ENCODE measurements at regions not wholly inside any gene's neighbourhood (a gene's known extent, or its start where the extent isn't known, plus 50 kb on each side); places are given as distances from the start of the nearest gene placed in this dataset.

DNA sequence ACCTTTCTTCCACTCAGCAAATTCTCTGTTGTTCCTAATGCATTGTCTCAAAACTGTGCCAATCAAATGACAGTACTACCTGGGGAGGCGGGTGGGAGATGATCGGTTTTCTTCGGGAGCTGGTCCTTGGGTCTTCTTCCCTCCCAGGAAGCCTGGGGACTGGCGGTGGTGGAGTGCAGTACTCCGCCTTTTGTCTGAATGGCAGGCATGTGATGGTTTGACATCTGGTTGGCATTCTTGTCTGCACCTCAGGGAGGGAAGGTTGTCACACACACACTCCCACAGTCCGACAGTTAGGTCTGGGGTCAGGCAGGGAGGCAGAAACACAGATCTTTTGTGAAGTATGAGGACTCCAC lies 114.8 kb downstream of the SNAPC1 start:
- H3K9ac ChIP-seq (ENCODE audit: insufficient read depth in 1 of 2, low read length in 2 of 2) = no peak overlapping the region
- H3K27me3 ChIP-seq (ENCODE audit: control insufficient read depth in 3 of 3, insufficient read depth in 3 of 3, low read length in 2 of 3) = no peaks in the 10 kb centered on the region
- no peak overlapping the region for H3K27ac ChIP-seq (ENCODE audit: low read depth in 1 of 2, low read length in 1 of 2)
- no peak for DNase-seq
- ATAC-seq (ENCODE audit: insufficient read depth, low FRiP score) = no peak
- 90 to 92% methylated on average over 6 of the region's 6 CpGs for WGBS, 2 donors
- H3K4me3 ChIP-seq = no peak overlapping the region
- peaks cover 0 to 29% (median 7%) of the 10 kb centered on the region in 5 donors for H3K4me1 ChIP-seq (ENCODE audit: control insufficient read depth in 5 of 5, insufficient read depth in 5 of 5, low read length in 5 of 5)
- no peaks in the 10 kb centered on the region for H3K9me3 ChIP-seq (ENCODE audit: control insufficient read depth in 4 of 4, insufficient read depth in 3 of 4, low read length in 3 of 4)
- H3K36me3 ChIP-seq (ENCODE audit: control insufficient read depth in 4 of 4, insufficient read depth in 4 of 4, low read length in 4 of 4) = no peaks in the 10 kb centered on the region
- TF ChIP-seq, protein P1, sequence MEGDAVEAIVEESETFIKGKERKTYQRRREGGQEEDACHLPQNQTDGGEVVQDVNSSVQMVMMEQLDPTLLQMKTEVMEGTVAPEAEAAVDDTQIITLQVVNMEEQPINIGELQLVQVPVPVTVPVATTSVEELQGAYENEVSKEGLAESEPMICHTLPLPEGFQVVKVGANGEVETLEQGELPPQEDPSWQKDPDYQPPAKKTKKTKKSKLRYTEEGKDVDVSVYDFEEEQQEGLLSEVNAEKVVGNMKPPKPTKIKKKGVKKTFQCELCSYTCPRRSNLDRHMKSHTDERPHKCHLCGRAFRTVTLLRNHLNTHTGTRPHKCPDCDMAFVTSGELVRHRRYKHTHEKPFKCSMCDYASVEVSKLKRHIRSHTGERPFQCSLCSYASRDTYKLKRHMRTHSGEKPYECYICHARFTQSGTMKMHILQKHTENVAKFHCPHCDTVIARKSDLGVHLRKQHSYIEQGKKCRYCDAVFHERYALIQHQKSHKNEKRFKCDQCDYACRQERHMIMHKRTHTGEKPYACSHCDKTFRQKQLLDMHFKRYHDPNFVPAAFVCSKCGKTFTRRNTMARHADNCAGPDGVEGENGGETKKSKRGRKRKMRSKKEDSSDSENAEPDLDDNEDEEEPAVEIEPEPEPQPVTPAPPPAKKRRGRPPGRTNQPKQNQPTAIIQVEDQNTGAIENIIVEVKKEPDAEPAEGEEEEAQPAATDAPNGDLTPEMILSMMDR (IDR thresholded peaks at IDR 0.05; ENCODE audit: control extremely low read depth, extremely low read depth) = no peak

DNA sequence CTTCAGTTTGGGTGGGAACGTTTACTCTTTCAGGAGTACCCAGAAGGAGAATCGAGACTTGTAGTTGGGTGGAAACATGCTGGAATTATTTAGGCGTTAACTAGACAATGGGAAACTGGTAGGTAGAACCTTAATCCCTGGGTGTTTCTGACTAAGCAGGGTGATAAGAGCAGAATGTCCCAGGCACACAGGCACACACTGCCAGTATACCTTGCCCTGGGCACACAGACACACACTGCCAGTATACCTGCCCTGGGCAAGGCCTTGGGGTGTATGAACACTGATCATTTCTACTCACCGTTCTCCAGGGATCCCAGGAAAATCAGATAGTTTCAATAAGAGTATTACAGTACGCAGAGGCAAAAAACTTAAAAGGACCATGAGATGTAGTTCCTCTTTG lies 115.5 kb downstream of the SNAPC1 start:
- 80 to 86% methylated on average over 5 of the region's 5 CpGs for WGBS, 2 donors
- H3K27me3 ChIP-seq (ENCODE audit: control insufficient read depth in 3 of 3, insufficient read depth in 3 of 3, low read length in 2 of 3) = no peaks in the 10 kb centered on the region
- ATAC-seq (ENCODE audit: insufficient read depth, low FRiP score) (no peak), DNase-seq (no peak)
- H3K9ac ChIP-seq (ENCODE audit: insufficient read depth in 1 of 2, low read length in 2 of 2) = no peak overlapping the region
- peaks cover 0 to under 1% (median 0%) of the 10 kb centered on the region in 4 donors for H3K9me3 ChIP-seq (ENCODE audit: control insufficient read depth in 4 of 4, insufficient read depth in 3 of 4, low read length in 3 of 4)
- H3K4me1 ChIP-seq (ENCODE audit: control insufficient read depth in 5 of 5, insufficient read depth in 5 of 5, low read length in 5 of 5) = peaks cover 0 to 29% (median 7%) of the 10 kb centered on the region in 5 donors
- H3K27ac ChIP-seq (ENCODE audit: low read depth in 1 of 2, low read length in 1 of 2) = no peak overlapping the region
- TF ChIP-seq, protein P1 (IDR thresholded peaks at IDR 0.05; ENCODE audit: control extremely low read depth, extremely low read depth) = no peak
- H3K4me3 ChIP-seq = no peak overlapping the region
- H3K36me3 ChIP-seq (ENCODE audit: control insufficient read depth in 4 of 4, insufficient read depth in 4 of 4, low read length in 4 of 4) = no peaks in the 10 kb centered on the region

DNA sequence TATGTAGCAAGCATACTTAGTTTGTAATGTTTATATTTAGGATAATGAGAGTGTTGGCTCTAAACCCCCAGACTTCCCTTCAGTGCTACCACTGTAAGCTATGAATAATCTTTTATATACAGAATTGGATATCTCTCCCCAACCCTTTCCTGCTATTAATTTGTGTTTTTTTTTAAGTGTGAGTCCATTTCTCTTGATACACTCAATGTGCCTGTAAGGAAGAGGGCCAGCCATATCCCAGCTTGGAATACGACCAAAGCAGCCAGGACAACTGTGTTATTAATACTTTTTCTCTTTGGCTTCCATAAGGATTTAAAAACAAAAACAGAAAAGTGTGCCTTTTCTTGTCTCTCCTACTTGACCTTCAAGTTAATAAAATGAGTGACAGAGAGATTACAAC lies 116.7 kb downstream of the SNAPC1 start:
- Histone ChIP-seq H3K4me1 (ENCODE audit: control insufficient read depth in 5 of 5, insufficient read depth in 5 of 5, low read length in 5 of 5) (peaks cover 0 to 29% (median 7%) of the 10 kb centered on the region in 5 donors), H3K36me3 (ENCODE audit: control insufficient read depth in 4 of 4, insufficient read depth in 4 of 4, low read length in 4 of 4) (no peaks in the 10 kb centered on the region), H3K4me3 (no peak overlapping the region), H3K9me3 (ENCODE audit: control insufficient read depth in 4 of 4, insufficient read depth in 3 of 4, low read length in 3 of 4) (peaks cover 0 to 2% (median 0%) of the 10 kb centered on the region in 4 donors), H3K27ac (ENCODE audit: low read depth in 1 of 2, low read length in 1 of 2) (no peak overlapping the region), H3K9ac (ENCODE audit: insufficient read depth in 1 of 2, low read length in 2 of 2) (no peak overlapping the region), H3K27me3 (ENCODE audit: control insufficient read depth in 3 of 3, insufficient read depth in 3 of 3, low read length in 2 of 3) (no peaks in the 10 kb centered on the region)
- TF ChIP-seq, protein P1 (IDR thresholded peaks at IDR 0.05; ENCODE audit: control extremely low read depth, extremely low read depth) = no peak
- WGBS, 2 donors = 58 to 65% methylated on average over 1 of the region's 1 CpG
- ATAC-seq (ENCODE audit: insufficient read depth, low FRiP score) = no peak
- peak; percentile 47 to 80 (median 73) for DNase-seq

DNA sequence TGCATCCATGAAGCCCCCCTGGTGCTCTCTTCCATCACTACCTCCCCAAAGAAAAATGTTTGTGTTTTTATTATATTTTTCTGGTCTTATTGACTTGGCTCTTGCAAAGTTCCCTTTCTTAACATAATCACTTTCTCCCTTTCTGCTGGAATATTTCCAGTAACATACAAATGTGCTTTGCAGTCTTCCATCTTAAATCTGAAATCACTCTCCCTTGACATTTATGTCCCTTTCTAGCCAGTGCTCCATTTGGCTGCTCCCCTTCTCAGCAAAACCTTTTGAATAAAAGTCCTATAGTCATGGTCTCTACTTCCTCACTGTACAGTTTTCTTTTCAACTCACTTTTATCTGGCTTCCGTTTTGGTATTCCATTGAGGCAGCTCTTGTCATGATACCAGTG lies 118.8 kb downstream of the SNAPC1 start:
- 89 to 91% methylated on average over 1 of the region's 1 CpG for WGBS, 2 donors
- H3K9me3 ChIP-seq (ENCODE audit: control insufficient read depth in 4 of 4, insufficient read depth in 3 of 4, low read length in 3 of 4) = peaks cover 0 to 2% (median 0%) of the 10 kb centered on the region in 4 donors
- TF ChIP-seq, protein P1 (IDR thresholded peaks at IDR 0.05; ENCODE audit: control extremely low read depth, extremely low read depth) = no peak

More for the DNA sequence above, 118.8 kb downstream of the SNAPC1 start:
- no peak overlapping the region for H3K9ac ChIP-seq (ENCODE audit: insufficient read depth in 1 of 2, low read length in 2 of 2)
- ATAC-seq (ENCODE audit: insufficient read depth, low FRiP score) (no peak), DNase-seq (no peak)
- peaks cover 0 to 24% (median 7%) of the 10 kb centered on the region in 5 donors for H3K4me1 ChIP-seq (ENCODE audit: control insufficient read depth in 5 of 5, insufficient read depth in 5 of 5, low read length in 5 of 5)
- no peaks in the 10 kb centered on the region for H3K27me3 ChIP-seq (ENCODE audit: control insufficient read depth in 3 of 3, insufficient read depth in 3 of 3, low read length in 2 of 3)
- no peaks in the 10 kb centered on the region for H3K36me3 ChIP-seq (ENCODE audit: control insufficient read depth in 4 of 4, insufficient read depth in 4 of 4, low read length in 4 of 4)
- H3K27ac ChIP-seq (ENCODE audit: low read depth in 1 of 2, low read length in 1 of 2) = no peak overlapping the region
- no peak overlapping the region for H3K4me3 ChIP-seq
